ENCODE measurements at regions not wholly inside any gene's neighbourhood (a gene's known extent, or its start where the extent isn't known, plus 50 kb on each side); places are given as distances from the start of the nearest gene placed in this dataset.

DNA sequence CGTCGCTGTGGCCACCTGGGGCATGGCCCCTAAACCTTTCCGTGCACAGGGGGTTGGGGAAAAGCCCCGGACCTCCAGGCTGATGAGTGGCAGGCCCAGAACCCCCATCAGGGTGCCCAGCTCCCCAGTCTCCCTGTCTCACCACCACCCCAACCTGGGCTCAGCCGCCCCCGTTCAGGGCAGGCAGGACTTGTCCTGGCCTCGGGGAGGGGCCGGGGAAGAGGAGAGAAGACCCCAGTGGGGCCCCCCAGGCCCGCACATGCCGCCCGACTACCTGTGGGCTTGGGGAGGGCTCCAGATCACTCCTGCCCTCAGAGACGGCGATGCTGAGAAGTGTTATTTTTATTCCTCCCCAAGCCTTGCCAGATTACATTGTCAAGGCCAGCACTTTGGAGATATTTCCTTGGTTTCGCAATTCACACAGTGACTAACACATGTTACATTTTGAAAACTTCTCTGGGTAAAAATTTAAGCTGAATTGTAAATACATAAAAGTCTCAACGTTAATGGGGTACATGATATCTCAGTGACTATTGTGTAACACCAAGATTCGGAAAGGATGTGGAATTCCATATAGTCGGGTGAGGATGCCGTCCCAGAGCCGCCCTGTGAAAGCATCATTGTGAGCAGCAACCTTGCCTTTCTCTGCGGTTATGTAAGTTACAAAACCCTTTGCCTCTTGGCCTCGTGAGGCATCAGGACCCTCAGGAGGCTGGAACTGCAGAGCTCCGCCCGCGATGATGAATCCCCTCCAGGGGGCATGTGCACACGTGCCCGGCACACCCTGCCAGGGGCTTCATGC is 85.6 kb upstream of the DIO3 start:
- H3K4me1 ChIP-seq (ENCODE audit: insufficient read depth, low read length), result peaks cover 21% of the 10 kb centered on the region
- peak overlapping the region; percentile 14 for H3K4me2 ChIP-seq (ENCODE audit: insufficient read depth, low read length)
- H3K27ac ChIP-seq (ENCODE audit: low read depth, low read length), result no peak overlapping the region

DNA sequence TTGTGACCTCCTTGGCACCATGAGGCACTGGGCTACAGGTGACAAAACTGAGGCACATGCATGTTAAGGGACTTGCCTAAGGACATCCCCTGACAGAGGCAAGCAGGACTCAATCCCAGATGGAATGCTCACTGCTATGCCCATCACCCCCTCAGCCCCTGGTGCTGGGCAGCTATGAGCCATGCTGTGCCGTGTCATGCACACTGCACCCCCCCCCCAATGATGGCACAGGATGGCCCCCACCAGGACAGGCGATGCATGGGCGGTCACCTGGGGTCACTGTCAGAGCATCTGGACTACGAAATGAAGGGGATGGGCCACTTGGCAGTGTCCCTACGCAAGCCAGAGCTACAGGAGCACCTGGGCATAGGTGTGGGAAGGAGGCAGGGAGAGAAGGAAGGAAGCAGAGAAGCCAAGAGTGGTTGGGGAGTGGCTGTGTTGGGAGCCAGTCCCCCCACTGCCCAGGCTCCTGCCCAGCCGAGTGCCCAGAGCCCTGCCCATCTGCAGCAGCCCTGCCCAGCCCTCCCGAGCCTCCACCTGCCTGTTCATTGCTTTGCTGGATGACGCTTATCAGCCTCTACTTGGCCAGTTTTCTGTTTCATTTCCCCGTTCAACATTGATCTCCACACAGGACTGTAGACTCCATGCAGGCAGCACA is 84.9 kb upstream of the DIO3 start:
- peak overlapping the region; percentile 14 for H3K4me2 ChIP-seq (ENCODE audit: insufficient read depth, low read length)
- no peak overlapping the region for H3K27ac ChIP-seq (ENCODE audit: low read depth, low read length)
- peaks cover 27% of the 10 kb centered on the region for H3K4me1 ChIP-seq (ENCODE audit: insufficient read depth, low read length)
- no peaks in the 10 kb centered on the region for H4K20me1 ChIP-seq (ENCODE audit: insufficient read depth, low read length)
- peaks cover 7% of the 10 kb centered on the region for H3K27me3 ChIP-seq (ENCODE audit: insufficient read depth, low read length)
- no peaks in the 10 kb centered on the region for H3K9me3 ChIP-seq (ENCODE audit: low read depth, low read length)
- H3K79me2 ChIP-seq (ENCODE audit: insufficient read depth, low read length), result no peaks in the 10 kb centered on the region
- H3K4me3 ChIP-seq (ENCODE audit: insufficient read depth, low read length), result no peak overlapping the region
- no peak for DNase-seq (ENCODE audit: insufficient read length, low spot score, missing footprints)
- TF ChIP-seq, protein P1, sequence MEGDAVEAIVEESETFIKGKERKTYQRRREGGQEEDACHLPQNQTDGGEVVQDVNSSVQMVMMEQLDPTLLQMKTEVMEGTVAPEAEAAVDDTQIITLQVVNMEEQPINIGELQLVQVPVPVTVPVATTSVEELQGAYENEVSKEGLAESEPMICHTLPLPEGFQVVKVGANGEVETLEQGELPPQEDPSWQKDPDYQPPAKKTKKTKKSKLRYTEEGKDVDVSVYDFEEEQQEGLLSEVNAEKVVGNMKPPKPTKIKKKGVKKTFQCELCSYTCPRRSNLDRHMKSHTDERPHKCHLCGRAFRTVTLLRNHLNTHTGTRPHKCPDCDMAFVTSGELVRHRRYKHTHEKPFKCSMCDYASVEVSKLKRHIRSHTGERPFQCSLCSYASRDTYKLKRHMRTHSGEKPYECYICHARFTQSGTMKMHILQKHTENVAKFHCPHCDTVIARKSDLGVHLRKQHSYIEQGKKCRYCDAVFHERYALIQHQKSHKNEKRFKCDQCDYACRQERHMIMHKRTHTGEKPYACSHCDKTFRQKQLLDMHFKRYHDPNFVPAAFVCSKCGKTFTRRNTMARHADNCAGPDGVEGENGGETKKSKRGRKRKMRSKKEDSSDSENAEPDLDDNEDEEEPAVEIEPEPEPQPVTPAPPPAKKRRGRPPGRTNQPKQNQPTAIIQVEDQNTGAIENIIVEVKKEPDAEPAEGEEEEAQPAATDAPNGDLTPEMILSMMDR (IDR thresholded peaks at IDR 0.05; ENCODE audit: extremely low read depth, low read depth, low read length), result no peak
- H3K36me3 ChIP-seq (ENCODE audit: insufficient read depth, low read length), result no peaks in the 10 kb centered on the region
- no peak overlapping the region for H2AFZ ChIP-seq (ENCODE audit: low read length)

More for the DNA sequence above, 85.6 kb upstream of the DIO3 start:
- H2AFZ ChIP-seq (ENCODE audit: low read length), result no peak overlapping the region
- H3K36me3 ChIP-seq (ENCODE audit: insufficient read depth, low read length), result no peaks in the 10 kb centered on the region
- TF ChIP-seq, protein P1 (IDR thresholded peaks at IDR 0.05; ENCODE audit: extremely low read depth, low read depth, low read length), result no peak
- DNase-seq (ENCODE audit: insufficient read length, low spot score, missing footprints), result peak; percentile 98
- no peaks in the 10 kb centered on the region for H3K79me2 ChIP-seq (ENCODE audit: insufficient read depth, low read length)
- H3K27me3 ChIP-seq (ENCODE audit: insufficient read depth, low read length), result peaks cover 7% of the 10 kb centered on the region
- no peak overlapping the region for H3K4me3 ChIP-seq (ENCODE audit: insufficient read depth, low read length)
- no peaks in the 10 kb centered on the region for H4K20me1 ChIP-seq (ENCODE audit: insufficient read depth, low read length)
- H3K9me3 ChIP-seq (ENCODE audit: low read depth, low read length), result no peaks in the 10 kb centered on the region

DNA sequence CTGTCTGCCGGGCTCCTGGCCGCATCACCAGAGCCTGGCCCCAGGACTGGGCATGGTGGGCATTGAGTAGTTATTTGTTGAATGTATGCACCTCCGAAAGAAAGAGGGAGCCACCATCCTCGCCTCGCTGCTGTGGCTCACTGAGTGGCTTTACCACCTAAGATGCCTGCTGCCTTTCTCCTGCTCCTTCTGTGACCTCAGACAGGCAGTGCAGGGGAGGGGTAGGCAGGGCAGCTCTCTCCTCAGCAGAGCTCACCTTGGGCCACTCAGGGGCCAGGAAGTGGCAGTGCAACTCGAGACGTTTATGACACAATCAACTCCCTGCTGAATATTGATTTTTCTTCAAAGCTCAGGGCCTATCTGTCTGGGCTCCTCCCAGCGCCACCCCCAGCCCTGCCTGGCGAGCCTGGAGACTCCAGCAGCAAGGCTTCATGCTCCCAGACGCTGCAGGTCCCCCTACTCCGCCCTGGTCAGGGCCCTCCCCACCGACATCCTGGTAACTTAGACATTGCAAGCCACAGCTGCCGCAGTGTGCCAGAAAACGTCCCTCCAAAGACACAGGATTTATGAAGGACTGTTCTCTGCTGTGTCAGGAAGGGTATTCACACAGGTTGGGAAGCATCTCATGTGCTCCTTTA is 84.3 kb upstream of the DIO3 start:
- Histone ChIP-seq H3K4me3 (ENCODE audit: insufficient read depth, low read length) (no peak overlapping the region), H2AFZ (ENCODE audit: low read length) (no peak overlapping the region), H3K4me2 (ENCODE audit: insufficient read depth, low read length) (no peak overlapping the region), H3K36me3 (ENCODE audit: insufficient read depth, low read length) (no peaks in the 10 kb centered on the region), H3K79me2 (ENCODE audit: insufficient read depth, low read length) (no peaks in the 10 kb centered on the region), H3K9me3 (ENCODE audit: low read depth, low read length) (no peaks in the 10 kb centered on the region), H3K27me3 (ENCODE audit: insufficient read depth, low read length) (peaks cover 7% of the 10 kb centered on the region), H4K20me1 (ENCODE audit: insufficient read depth, low read length) (no peaks in the 10 kb centered on the region), H3K4me1 (ENCODE audit: insufficient read depth, low read length) (peaks cover 27% of the 10 kb centered on the region), H3K27ac (ENCODE audit: low read depth, low read length) (no peak overlapping the region)
- TF ChIP-seq, protein P1 (IDR thresholded peaks at IDR 0.05; ENCODE audit: extremely low read depth, low read depth, low read length), result no peak
- DNase-seq (ENCODE audit: insufficient read length, low spot score, missing footprints), result no peak

GRCh38 chr14:101477648-101478047 is 83.6 kb upstream of the DIO3 start:
- no peak overlapping the region for H3K27ac ChIP-seq (ENCODE audit: low read depth, low read length)
- no peaks in the 10 kb centered on the region for H3K9me3 ChIP-seq (ENCODE audit: low read depth, low read length)
- H3K4me2 ChIP-seq (ENCODE audit: insufficient read depth, low read length), result no peak overlapping the region
- no peak overlapping the region for H2AFZ ChIP-seq (ENCODE audit: low read length)
- TF ChIP-seq, protein P1 (IDR thresholded peaks at IDR 0.05; ENCODE audit: extremely low read depth, low read depth, low read length), result no peak
- H3K36me3 ChIP-seq (ENCODE audit: insufficient read depth, low read length), result no peaks in the 10 kb centered on the region
- peaks cover 7% of the 10 kb centered on the region for H3K27me3 ChIP-seq (ENCODE audit: insufficient read depth, low read length)
- no peaks in the 10 kb centered on the region for H4K20me1 ChIP-seq (ENCODE audit: insufficient read depth, low read length)
- H3K79me2 ChIP-seq (ENCODE audit: insufficient read depth, low read length), result no peaks in the 10 kb centered on the region
- peak; percentile 89 for DNase-seq (ENCODE audit: insufficient read length, low spot score, missing footprints)
- no peak overlapping the region for H3K4me3 ChIP-seq (ENCODE audit: insufficient read depth, low read length)
- peaks cover 27% of the 10 kb centered on the region for H3K4me1 ChIP-seq (ENCODE audit: insufficient read depth, low read length)
